Glomerular visceral epithelial cell (primary cell): ENCODE measurements at regions not wholly inside any gene's neighbourhood (a gene's known extent, or its start where the extent isn't known, plus 50 kb on each side); places are given as distances from the start of the nearest gene placed in this dataset.
A peak's percentile ranks its signal among the peaks of the same experiment; 100 is the strongest.

Source experiments
- DNase-seq: peaks from one replicate; pipeline ENCODE4 v3.0.0-alpha.2; 2016; ENCODE audit errors: extremely low spot score

GRCh38 chr2:120654381-120655134 lies 81.1 kb upstream of the GLI2 start:
- DNase-seq, result no peak

GRCh38 chr2:120656273-120656950 lies 79.3 kb upstream of the GLI2 start:
- DNase-seq, result no peak

- DNase-seq, result no peak
These were observed 77.5 kb upstream of the GLI2 start for GRCh38 chr2:120658042-120658769.

- no peak for DNase-seq
These were observed 76.9 kb upstream of the GLI2 start for GRCh38 chr2:120658770-120659158.

- no peak for DNase-seq
These were observed 76.2 kb upstream of the GLI2 start for GRCh38 chr2:120659275-120659977.

GRCh38 chr2:120660056-120660694 lies 75.5 kb upstream of the GLI2 start:
- no peak for DNase-seq

GRCh38 chr2:120660771-120661459 lies 74.8 kb upstream of the GLI2 start:
- DNase-seq, result no peak

- no peak for DNase-seq
These were observed 74.1 kb upstream of the GLI2 start for GRCh38 chr2:120661551-120661950.

GRCh38 chr2:120662046-120662445 lies 73.6 kb upstream of the GLI2 start:
- DNase-seq, result no peak

GRCh38 chr2:120662746-120663145 lies 72.9 kb upstream of the GLI2 start:
- DNase-seq, result no peak

- DNase-seq, result no peak
These were observed 69.2 kb upstream of the GLI2 start for GRCh38 chr2:120666433-120666832.

- DNase-seq, result no peak
These were observed 67.7 kb upstream of the GLI2 start for GRCh38 chr2:120667981-120668380.

- peak; percentile 75 for DNase-seq
These were observed 66.3 kb upstream of the GLI2 start for GRCh38 chr2:120669121-120669952.

- no peak for DNase-seq
These were observed 65.7 kb upstream of the GLI2 start for GRCh38 chr2:120669971-120670370.

GRCh38 chr2:120670371-120670770 lies 65.3 kb upstream of the GLI2 start:
- DNase-seq, result no peak

GRCh38 chr2:120670771-120671480 lies 64.7 kb upstream of the GLI2 start:
- DNase-seq, result no peak

- no peak for DNase-seq
These were observed 63.0 kb upstream of the GLI2 start for GRCh38 chr2:120672526-120673204.

- DNase-seq, result no peak
These were observed 62.5 kb upstream of the GLI2 start for GRCh38 chr2:120673205-120673550.

GRCh38 chr2:120673571-120674061 lies 62.1 kb upstream of the GLI2 start:
- no peak for DNase-seq
